HepG2 (cell line): ENCODE measurements at regions not wholly inside any gene's neighbourhood (a gene's known extent, or its start where the extent isn't known, plus 50 kb on each side); places are given as distances from the start of the nearest gene placed in this dataset.

Experiments
- ARHGAP35 ChIP-seq: sonication (generic); formaldehyde crosslinking; IDR thresholded peaks from 2 replicates; pipeline ENCODE4 v1.9.0; 2022; ENCODE audit warnings: mild to moderate bottlenecking, inconsistent platforms, moderate library complexity, missing genetic modification reagents, borderline replicate concordance
- ARID2 ChIP-seq: sonication (generic); formaldehyde crosslinking; IDR thresholded peaks from 2 replicates; pipeline ENCODE4 v1.8.1; 2022; ENCODE audit warnings: mild to moderate bottlenecking, missing genetic modification reagents, borderline replicate concordance
- CBX2 ChIP-seq, 2 experiments: fragments of 200-600 bp in 1 of 2; sonication (generic); formaldehyde crosslinking in 1 of 2; IDR thresholded peaks; 2 replicates each; pipeline versions ENCODE4 v1.7.0 to v1.8.1; 2018 to 2022; ENCODE audit warnings: low read depth in 2 of 2, low read length in 1 of 2, mild to moderate bottlenecking in 1 of 2, missing genetic modification reagents in 1 of 2
- CENPT ChIP-seq: sonication (generic); formaldehyde crosslinking; IDR thresholded peaks from 2 replicates; pipeline ENCODE4 v1.8.0; 2022; ENCODE audit warnings: low read depth, mild to moderate bottlenecking, moderate library complexity, missing genetic modification reagents
- HNRNPL ChIP-seq: fragments of 200-400 bp; formaldehyde crosslinking; IDR thresholded peaks from 2 replicates; pipeline ENCODE4 v1.6.1; 2017; ENCODE audit warnings: mild to moderate bottlenecking, low read depth, low read length
- LBX2 ChIP-seq: sonication (generic); formaldehyde crosslinking; IDR thresholded peaks from 2 replicates; pipeline ENCODE4 v1.5.0; 2020; ENCODE audit warnings: missing genetic modification reagents, mild to moderate bottlenecking, borderline replicate concordance
- MATR3 ChIP-seq: sonication (generic); formaldehyde crosslinking; IDR thresholded peaks from 2 replicates; pipeline ENCODE4 v1.4.0; 2020; ENCODE audit warnings: missing genetic modification reagents
- MEIS1 ChIP-seq: sonication (generic); formaldehyde crosslinking; IDR thresholded peaks from 2 replicates; pipeline ENCODE4 v1.9.0; 2021; ENCODE audit warnings: mild to moderate bottlenecking, missing genetic modification reagents, moderate library complexity, borderline replicate concordance
- MXD3 ChIP-seq: IDR thresholded peaks from 2 replicates; pipeline ENCODE4 v1.6.1; 2016; ENCODE audit warnings: mild to moderate bottlenecking, missing biosample characterization, missing genetic modification reagents
- NFE2L1 ChIP-seq: sonication (generic); formaldehyde crosslinking; IDR thresholded peaks from 2 replicates; pipeline ENCODE4 v1.4.0; 2020; ENCODE audit warnings: missing genetic modification reagents, mild to moderate bottlenecking, borderline replicate concordance
- PAXIP1 ChIP-seq: sonication (generic); formaldehyde crosslinking; conservative IDR thresholded peaks from 2 replicates; pipeline ENCODE4 v1.4.0; 2020; ENCODE audit warnings: mild to moderate bottlenecking, missing genetic modification reagents, moderate library complexity
- SNAPC5 ChIP-seq: sonication (generic); formaldehyde crosslinking; IDR thresholded peaks from 2 replicates; pipeline ENCODE4 v1.8.1; 2023; ENCODE audit warnings: mild to moderate bottlenecking, missing genetic modification reagents, borderline replicate concordance
- THRA ChIP-seq: sonication (generic); formaldehyde crosslinking; IDR thresholded peaks from 2 replicates; pipeline ENCODE4 v1.4.0; 2020; ENCODE audit warnings: missing genetic modification reagents, borderline replicate concordance
- ZKSCAN5 ChIP-seq: sonication (generic); formaldehyde crosslinking; IDR thresholded peaks from 2 replicates; pipeline ENCODE4 v1.5.1; 2020; ENCODE audit warnings: mild to moderate bottlenecking, missing genetic modification reagents
- ZNF235 ChIP-seq: sonication (generic); formaldehyde crosslinking; IDR thresholded peaks from 2 replicates; pipeline ENCODE4 v1.8.1; 2023; ENCODE audit warnings: mild to moderate bottlenecking, missing genetic modification reagents, borderline replicate concordance
- ZNF329 ChIP-seq: sonication (generic); formaldehyde crosslinking; IDR thresholded peaks from 2 replicates; pipeline ENCODE4 v1.9.0; 2021; ENCODE audit warnings: low read depth, mild to moderate bottlenecking, missing genetic modification reagents
- ZNF451 ChIP-seq: sonication (generic); formaldehyde crosslinking; IDR thresholded peaks from 2 replicates; pipeline ENCODE4 v1.5.0; 2020; ENCODE audit warnings: mild to moderate bottlenecking, missing genetic modification reagents
- ZNF550 ChIP-seq: sonication (generic); formaldehyde crosslinking; IDR thresholded peaks from 2 replicates; pipeline ENCODE4 v1.4.0; 2020; ENCODE audit warnings: mild to moderate bottlenecking, missing genetic modification reagents, borderline replicate concordance
- ZNF589 ChIP-seq: sonication (generic); formaldehyde crosslinking; conservative IDR thresholded peaks from 2 replicates; pipeline ENCODE4 v1.8.0; 2022; ENCODE audit warnings: mild to moderate bottlenecking, moderate library complexity, missing genetic modification reagents
- ZNF644 ChIP-seq: IDR thresholded peaks from 2 replicates; pipeline ENCODE4 v1.6.1; 2016; ENCODE audit warnings: low read depth
- ZNF7 ChIP-seq: IDR thresholded peaks from 2 replicates; pipeline ENCODE4 v1.6.1; 2016; ENCODE audit warnings: missing biosample characterization, missing genetic modification reagents
- ZNF891 ChIP-seq: sonication (generic); formaldehyde crosslinking; IDR thresholded peaks from 2 replicates; pipeline ENCODE4 v1.5.0; 2020; ENCODE audit warnings: mild to moderate bottlenecking, missing genetic modification reagents
- ZSCAN31 ChIP-seq: sonication (generic); formaldehyde crosslinking; IDR thresholded peaks from 2 replicates; pipeline ENCODE4 v1.5.0; 2020; ENCODE audit warnings: low read depth, mild to moderate bottlenecking, missing genetic modification reagents

GRCh38 chr7:131107337-131108211, 220.1 kb upstream of the MKLN1 start (continued):
- no peak for TF ChIP-seq LBX2 (CRISPR knock-in tag)
- no peak for TF ChIP-seq ZNF891 (CRISPR knock-in tag)
- TF ChIP-seq ZNF7 (CRISPR knock-in tag): no peak
- TF ChIP-seq ZNF550 (CRISPR knock-in tag): no peak
- TF ChIP-seq ZNF329 (CRISPR knock-in tag): no peak
- TF ChIP-seq HNRNPL: 0 out of 2 replicates have a peak, but pooled peaks have one; percentile 31
- TF ChIP-seq THRA (CRISPR knock-in tag): peak; percentile 39; the same call in 1 of the 2 replicates
- TF ChIP-seq ARHGAP35 (CRISPR knock-in tag): no peak
- TF ChIP-seq PAXIP1 (CRISPR knock-in tag): peak; percentile 26; the same call in 1 of the 2 replicates
- no peak for TF ChIP-seq ZNF235 (CRISPR knock-in tag)
- TF ChIP-seq SNAPC5 (CRISPR knock-in tag): no peak
- TF ChIP-seq CENPT (CRISPR knock-in tag): no peak
- TF ChIP-seq NFE2L1 (CRISPR knock-in tag): no peak
- TF ChIP-seq ZSCAN31: no peak
- no peak for TF ChIP-seq ZNF589 (CRISPR knock-in tag)
- no peak for TF ChIP-seq ARID2 (CRISPR knock-in tag)
- no peak for TF ChIP-seq ZNF644 (CRISPR knock-in tag)
- peak; percentile 55; the same call in 1 of the 2 replicates for TF ChIP-seq MXD3 (CRISPR knock-in tag)
- TF ChIP-seq ZKSCAN5 (CRISPR knock-in tag): no peak
- no peak for TF ChIP-seq CBX2 (IDR thresholded peaks at IDR 0.05; ENCODE audit: low read depth, low read length)
- TF ChIP-seq CBX2 (CRISPR knock-in tag; IDR thresholded peaks at IDR 0.05; ENCODE audit: low read depth): no peak
- TF ChIP-seq MEIS1: no peak
- no peak for TF ChIP-seq MATR3 (CRISPR knock-in tag)
- TF ChIP-seq ZNF451 (CRISPR knock-in tag): peak; percentile 59; the same call in 1 of the 2 replicates
